DMS79 treated with DMSO at 0.1 percent for 48 hours (cell line): ENCODE measurements at regions not wholly inside any gene's neighbourhood (a gene's known extent, or its start where the extent isn't known, plus 50 kb on each side); places are given as distances from the start of the nearest gene placed in this dataset.
"Not testable (repeated sequence)": the region's sequence is repeated elsewhere in the genome, so short reads cannot be mapped to it uniquely, and the experiment has no call there.

ENCODE experiments used
- DNase-seq: peaks from one replicate; lab custom pipeline; 2025; lab: John Stamatoyannopoulos, UW

DNA sequence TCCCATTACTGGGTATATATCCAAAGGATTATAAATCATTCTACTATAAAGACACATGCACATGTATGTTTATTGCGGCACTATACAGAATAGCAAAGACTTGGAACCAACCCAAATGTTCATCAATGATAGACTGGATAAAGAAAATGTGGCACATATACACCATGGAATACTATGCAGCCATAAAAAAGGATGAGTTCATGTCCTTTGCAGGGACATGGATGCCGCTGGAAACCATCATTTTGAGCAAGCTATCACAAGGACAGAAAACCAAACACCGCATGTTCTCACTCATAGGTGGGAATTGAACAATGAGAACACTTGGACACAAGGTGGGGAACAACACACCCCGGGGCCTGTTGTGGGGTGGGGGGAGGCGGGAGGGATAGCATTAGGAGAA, 57.0 kb upstream of the NEUROD1 start:
- DNase-seq: not testable (repeated sequence)

DNA sequence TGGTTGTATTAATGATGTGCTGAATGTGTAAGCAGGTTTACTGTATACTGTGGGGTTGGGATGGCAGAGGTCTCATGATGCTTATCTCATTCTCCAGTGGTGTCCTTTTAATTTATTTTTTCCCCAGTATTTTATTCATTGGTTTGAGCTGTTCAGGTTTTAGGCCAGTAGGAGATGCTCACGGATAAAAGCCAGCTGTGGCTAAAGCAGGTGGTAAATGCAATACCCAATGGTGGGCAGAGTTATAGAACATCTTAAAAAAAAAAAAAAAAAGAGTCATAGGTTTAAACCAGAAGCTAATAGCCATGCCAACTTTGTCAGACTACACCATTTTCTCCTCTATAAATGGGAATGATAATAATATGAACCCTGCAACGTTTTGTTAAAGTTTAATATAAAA, 57.8 kb upstream of the NEUROD1 start:
- no peak for DNase-seq

DNA sequence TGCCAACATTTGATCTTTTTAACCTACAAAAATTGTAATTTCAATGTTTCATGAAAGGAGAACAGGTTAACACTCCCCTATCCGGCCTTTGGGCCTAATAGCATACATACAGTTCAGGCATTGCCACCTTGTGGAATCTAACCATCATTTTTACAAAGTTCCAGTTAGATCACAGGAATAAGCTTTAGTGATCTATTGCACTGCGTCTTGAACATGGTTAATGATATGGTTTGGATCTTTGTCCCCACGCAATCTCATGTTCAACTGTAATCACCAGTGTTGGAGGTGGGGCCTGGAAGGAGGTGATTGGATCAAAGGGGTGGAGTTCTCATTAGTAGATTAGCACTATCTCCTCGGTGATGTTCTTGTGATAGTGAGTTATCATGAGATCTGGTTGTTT, 58.2 kb upstream of the NEUROD1 start:
- DNase-seq: no peak

DNA sequence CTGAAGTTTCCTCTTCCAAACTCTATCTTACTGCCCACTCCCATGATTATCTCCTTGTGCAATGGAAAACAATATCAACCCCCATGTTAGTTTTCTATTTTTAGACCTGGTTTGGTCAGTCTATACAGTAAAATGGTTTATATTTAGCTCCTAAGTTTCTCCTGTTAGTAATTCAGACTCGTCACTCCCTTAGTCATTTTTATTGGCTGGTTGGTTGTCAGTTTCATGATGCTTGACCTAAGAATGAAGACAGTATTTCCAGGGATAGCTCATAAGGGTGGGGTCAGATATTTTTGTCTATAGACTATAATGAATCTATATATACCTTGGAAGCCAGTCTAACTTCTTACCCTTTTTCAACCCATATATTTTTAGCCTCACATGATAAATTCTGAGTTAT, 61.4 kb upstream of the NEUROD1 start:
- no peak for DNase-seq

DNA sequence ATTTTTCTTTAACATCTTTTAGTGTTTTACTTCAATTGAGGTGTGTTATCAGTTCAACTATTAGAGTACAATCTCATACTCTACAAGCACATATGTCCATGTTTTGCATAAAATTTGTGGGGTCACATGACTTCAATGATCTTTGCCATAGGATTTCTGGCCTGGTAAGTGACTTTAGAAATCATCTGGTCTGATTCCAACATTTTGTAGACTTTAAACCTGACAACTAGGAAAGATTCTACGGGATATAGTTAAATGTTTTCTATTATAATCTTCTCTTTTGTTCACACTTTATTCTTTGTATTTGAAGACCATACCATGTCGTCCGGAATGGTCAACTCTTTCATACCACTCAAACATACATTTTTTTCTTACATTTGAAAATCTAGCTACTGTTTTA, 62.0 kb upstream of the NEUROD1 start:
- no peak for DNase-seq

DNA sequence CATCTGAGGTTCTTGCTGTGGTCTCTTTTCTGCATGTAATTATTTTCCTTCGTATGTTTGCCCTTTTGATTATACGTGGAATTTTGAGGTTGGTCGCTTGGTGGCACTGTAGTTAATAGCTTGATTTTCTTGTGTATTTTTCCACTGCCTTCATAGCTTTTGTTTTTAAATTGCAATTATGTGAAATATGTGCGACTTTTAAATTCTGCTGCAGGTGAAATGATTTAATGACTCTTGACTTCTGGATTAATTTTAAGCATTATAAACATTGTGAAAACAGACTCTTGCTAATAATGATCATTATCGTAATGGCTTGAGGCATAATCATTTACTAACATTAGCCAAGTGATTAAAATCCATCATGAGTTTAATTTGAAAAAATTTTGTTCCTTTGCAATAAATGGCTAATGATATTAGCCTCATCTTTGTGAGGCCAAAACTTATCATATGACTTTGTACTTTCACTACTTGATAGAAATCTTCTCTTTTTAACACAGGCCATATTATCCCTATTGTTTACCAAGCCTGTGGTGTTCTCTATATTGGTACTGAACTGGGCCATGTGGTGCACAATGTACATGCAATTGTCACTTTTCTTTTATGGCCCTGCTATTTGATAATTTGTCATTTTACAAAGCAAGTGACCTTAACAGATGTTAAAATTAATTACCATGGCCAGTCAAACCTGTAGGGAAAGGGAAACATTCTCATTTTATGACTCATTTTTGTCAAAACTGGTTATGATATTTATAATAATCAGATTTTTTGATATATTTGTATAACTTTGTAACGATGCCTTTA, 62.8 kb upstream of the NEUROD1 start:
- DNase-seq: no peak

DNA sequence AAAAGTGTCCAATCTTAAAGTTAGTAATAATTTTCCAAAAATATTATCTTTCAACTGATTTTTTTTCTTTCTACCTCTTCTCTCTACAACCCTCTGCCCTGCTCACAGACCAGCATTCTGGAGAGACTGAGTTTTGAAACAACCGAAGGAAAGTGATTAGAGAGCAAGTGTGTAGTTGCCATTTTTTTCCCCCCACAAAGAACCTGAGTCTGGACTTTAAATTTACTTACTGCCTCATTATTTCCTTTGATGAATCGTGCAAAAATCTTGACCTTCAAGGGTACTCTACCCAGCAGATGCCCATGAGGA, 63.4 kb upstream of the NEUROD1 start:
- DNase-seq: no peak

DNA sequence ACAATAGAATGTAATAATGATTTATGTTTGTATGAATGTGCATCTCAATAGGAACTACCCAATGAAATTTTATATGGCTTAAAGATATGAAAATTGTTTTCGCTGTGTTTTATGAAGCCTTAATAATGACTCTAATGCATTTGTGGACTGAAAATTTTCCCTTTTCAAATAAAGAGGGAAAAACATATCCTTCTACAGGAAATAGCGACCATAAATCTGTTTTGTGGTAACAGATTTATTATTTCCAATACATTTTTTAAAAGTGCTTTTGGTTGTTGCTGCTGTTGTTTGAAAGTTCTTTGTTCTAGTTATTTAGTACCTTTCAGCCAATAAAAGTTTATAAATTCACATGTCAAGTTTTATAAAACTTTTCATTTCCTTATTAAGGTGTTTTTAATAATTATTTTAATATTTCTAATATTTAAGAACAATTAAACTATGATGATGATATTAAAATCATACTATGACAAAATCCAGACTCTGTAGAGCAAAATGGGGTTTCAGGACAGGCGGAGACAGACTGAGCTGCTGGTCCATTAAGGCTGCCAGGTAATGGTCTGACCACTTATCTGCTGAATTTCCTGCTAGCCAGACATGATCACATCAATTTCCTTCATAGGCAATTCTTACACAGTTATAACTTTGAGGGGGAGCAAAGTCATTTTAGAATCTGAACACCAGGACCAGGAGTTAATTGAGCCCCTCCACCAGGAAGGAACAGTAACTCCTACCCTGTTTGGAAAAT, 65.7 kb upstream of the NEUROD1 start:
- DNase-seq: no peak

DNA sequence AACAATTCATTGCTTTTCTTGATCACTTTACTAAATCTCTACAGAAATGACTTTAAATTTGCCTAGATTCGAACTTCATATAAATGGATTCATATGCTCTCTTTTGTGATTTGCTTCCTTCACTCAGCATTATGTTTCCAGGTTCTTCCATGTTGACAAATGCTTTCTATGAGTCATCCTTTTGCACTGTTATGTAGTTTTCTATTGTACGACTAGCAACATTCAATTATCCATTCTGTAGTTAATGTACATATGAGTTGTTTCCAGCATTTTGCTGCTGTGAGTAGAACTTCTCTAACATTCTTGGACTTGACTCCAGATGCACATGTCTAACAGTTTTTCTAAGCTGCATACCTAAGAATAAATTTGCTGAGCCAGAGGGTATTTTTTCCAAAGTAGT, 66.5 kb upstream of the NEUROD1 start:
- no peak for DNase-seq

DNA sequence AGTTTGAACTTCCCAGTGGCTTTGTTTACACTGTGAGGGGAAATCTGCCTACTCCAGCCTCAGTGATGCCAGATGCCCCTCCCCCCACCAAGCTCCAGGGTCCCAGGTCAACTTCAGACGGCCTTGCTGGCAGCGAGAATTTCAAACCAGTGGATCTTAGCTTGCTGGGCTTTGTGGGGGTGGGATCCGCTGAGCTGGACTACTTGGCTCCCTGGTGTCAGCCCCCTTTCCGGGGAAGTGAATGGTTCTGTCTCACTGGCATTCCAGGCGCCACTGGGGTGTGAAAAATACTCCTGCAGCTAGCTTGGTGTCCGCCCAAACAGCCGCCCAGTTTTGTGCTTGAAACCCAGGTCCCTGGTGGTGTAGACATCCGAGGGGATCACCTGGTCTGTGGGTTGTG, 70.0 kb upstream of the NEUROD1 start:
- no peak for DNase-seq

DNA sequence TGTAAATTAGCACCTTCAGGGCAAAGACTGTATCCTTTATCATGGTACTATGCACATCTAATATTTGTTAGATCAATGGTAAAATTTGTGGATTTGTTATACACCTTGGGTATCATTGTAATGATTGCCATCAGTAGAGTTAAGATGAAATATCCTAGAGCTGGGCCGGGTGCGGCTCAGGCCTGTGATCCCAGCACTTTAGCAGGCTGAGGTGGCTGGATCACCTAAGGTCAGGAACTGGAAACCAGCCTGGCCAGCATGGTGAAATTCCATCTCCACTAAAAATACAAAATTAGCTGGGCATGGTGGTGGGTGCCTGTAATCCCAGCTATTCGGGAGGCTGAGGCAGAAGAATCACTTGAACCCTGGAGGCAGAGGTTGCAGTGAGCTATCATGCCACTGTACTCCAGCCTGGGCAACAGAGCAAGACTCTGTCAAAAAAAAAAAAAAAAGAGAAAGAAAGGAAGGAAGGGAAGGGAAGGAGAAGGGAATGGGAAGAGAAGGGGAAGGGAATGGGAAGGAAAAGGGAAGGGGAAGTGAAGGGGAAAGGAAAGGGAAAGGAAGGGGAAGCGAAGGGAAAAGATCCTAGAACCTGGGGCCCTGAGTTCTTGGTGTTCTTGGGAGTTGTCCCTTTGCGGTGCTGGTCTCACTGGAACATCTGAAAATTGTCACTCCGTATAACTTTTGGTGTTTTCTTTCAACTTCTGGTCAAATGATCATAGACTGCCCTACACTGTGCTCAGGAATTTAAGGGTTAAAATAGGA, 71.1 kb upstream of the NEUROD1 start:
- no peak for DNase-seq

DNA sequence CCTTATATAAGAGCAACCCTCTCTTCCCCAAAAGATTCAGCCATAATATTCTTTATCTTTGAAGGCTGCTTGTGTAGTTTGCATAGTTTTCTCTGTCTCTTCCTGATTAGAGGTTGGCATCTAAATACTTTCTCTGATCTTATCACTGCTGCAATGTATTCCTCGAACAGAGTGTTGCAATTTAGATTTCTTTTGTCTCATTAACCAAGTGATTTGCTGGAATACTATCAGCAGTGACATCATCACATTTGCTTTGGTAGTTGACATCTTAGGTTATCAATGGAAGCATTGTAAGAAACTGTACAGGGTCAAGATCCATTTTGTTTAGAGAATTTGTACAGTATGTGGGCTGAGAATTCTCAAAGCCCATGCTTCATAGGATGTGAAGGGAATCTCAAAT, 72.0 kb upstream of the NEUROD1 start:
- DNase-seq: no peak

DNA sequence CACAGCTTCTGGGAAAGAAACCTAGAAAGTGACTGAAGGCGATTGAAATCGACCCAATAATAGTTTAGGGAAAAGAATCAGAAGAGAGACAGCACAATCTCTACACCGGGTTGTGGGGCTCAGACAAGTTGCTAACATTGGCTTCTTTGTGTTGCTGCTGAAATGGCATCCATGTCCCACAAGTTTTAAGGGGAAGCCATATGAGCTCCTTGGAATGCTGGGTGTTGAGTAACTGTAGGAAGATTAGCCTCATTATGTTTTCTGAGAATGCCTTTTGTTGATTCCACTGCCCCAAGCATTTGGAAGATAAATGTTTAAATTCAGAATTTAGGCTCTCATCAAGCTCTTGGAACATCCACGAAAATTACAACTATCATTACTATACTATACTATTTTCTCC, 73.4 kb upstream of the NEUROD1 start:
- DNase-seq: no peak

DNA sequence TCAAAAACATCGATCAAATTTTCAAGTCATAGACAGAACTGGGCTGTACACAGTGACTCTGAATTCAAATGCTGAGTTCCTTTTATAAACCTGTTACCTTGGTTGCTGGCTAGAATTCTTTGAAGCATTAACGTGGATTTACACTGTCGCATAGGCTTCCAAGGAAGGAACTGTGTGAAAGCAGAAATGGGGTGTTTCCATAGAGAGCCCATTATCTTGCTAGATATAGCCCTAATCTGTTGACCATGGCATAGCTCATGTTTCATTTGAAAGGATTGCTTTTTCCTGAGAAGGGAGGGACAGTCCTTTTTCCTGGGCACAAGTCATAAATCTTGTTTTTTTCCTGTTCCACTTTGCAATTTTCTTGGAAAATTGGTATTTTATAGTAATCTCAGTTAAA, 73.8 kb upstream of the NEUROD1 start:
- no peak for DNase-seq

DNA sequence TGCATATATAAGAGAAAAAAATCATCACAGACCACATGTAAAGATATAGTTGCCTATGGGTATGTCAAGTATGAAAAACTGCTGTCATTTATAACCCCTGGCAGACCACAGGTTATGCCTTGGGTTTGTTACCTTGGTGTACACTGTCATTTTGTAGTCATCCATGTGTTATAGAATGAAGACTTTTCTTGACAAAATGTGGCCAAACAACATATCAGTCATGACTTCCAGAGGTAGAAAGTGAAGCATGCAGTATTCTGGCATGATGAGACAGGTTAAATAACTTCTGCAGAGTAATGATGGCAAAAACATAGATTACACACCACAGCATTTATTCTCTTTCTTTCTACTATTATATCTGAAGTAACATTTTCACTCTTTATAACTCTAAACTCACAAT, 74.9 kb upstream of the NEUROD1 start:
- DNase-seq: no peak

DNA sequence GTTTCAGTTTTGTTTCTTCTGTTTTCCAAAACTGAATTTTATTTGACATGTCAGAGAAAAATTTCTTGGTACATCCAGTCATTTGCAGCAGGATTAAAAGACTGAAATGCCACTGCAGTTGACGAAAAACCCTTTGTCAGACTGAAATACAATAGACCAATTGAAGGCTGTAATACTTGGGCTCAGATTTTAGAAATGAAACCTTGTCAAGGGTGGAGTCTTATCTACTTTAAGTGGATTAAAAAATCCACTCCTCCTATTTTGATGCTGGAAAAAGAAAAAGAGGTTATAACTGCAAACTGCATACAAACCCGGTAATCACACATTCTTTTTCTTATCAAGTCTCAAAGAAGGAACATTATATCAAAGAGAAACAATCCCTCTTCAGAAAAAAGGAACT, 80.2 kb upstream of the NEUROD1 start:
- DNase-seq: no peak

DNA sequence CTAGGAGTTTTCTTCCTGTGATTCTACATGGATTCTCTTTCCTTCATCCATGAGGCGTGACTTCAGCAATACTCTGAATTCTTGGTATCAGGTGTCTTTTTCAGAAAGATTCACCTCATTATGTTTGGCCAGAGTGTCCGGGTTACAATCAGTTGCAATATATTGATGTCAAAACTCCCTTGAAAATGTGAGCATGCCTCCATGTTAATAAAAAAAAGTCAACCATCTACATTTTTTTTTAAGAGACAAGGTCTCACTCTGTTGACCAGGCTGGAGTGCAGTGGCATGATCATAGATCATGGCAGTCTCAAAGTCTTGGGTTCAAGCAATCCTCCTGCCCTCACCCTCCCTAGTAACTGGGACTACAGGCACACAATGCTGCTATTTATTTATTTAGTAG, 80.9 kb upstream of the NEUROD1 start:
- no peak for DNase-seq

DNA sequence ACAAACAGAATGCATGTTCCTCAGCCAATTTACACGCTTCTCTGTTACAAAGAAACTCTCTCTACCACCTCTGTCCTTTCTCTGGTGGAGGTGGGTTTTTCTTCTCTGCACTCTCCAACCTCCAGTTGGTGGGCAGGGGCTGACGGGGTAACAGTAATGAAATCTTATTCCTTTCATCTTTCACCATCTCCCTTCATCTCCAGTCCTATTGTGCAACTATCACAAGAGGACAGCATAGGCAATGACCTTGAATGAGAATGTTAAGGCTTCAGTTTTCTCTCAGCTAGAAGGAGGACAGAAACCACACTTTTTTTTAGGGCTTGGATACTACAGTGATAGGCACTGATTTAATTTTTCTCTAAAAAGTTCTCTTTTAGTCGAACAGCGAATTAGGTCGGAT, 81.7 kb upstream of the NEUROD1 start:
- no peak for DNase-seq

DNA sequence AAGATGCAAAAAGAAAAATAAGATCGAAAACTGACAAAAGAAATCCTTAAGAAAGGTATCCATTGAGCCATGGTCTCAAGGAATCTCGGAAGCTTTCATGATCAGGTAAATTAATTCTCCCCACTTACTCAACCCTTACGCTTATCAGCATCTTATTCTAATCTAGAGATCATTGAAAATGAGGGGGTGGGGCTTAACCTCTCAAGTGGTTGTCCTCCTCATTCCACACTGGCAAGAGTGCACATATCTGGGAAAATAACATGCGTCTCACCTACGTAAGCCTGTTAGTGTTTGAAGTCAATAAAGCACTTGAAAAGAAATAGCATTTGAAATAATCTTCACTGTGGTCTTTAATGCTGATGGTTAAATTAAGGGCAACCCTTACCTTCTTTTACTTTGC, 82.5 kb upstream of the NEUROD1 start:
- no peak for DNase-seq

DNA sequence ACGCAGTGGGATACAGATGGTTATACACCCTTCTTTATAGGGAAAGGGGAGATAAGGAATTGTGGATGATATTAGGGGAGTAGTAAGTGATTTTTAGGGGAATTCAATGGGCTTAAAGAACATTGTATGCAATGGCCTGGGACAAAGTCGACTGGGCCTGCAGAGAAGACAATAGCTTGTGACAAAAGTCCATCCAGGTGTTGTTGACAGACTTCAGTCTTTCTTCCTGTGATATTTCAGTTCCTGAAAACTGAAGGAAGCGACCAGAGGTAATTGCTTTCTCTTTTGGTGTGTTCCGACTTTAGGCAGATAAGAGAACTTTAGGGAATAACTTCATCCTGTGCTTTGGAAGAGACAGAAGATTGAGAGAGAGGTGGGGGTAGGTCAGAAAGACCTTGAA, 83.1 kb upstream of the NEUROD1 start:
- DNase-seq: no peak

DNA sequence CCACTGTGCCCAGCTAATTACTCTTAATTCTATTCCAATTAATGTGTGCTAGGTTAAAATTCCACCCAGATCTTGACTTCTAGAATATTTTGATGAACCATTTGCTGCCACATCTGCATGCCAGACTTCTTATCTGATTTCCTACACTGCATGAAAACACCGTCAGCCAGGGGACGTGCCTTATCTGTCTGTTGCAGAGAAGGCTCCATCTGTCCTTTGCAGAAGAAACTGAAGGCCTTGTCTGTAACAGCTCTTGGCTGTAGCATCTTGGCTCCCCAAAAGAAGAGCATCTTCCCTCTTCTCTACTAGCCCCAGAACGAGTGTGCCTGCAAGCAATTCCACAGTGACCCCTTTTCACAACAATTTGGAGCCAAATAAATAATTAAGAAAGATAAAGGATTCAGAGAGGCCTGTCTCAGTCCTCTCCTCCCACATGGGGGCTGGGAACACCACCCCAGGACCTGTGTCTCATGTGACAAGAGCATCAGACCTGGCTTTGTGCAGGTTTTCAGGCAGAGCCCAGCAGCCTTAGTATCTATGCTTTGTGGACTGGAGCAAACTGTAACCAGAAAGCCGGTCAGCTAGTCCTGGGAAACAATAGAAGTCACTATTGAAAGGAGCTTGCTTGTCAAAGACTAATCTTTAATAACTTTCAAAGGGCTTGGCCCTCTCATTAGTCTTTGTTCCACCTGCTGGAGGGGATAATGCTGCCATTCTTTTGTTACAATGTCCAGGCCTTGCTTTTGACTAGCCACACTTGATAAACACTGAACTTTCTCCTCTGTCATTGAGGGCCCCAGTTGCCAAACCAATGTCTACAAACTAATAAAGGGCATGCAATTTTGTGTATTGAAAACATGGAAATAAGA, 84.0 kb upstream of the NEUROD1 start:
- no peak for DNase-seq

DNA sequence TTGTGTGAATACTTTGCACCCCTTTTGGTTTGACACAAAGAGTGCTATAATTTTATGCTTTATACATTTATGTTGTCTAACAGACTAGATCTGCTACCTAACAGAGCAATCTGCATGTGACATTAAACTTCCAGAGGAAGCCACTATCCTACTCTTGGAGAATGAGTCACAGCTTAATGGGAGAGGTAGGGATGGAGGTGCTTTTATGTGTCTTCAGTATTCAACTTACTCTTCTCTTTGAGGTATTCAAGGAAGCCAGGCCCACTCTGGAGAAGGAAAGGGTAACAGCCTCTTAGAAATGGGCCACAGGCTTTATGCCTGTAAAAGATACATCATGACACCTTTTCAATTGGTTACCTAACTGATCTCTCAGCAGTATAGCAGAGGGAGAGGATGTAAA, 85.8 kb upstream of the NEUROD1 start:
- DNase-seq: no peak
